ENCODE measurements at regions not wholly inside any gene's neighbourhood (a gene's known extent, or its start where the extent isn't known, plus 50 kb on each side); places are given as distances from the start of the nearest gene placed in this dataset.

GRCh38 chr9:16352251-16352650, 518.2 kb downstream of the BNC2 start:
- Histone ChIP-seq H2AFZ (ENCODE audit: low read depth, low read length) (no peak overlapping the region), H3K4me3 (no peak overlapping the region), H3K27me3 (ENCODE audit: control insufficient read depth in 2 of 2, insufficient read depth in 2 of 2, low read length in 2 of 2) (no peaks in the 10 kb centered on the region), H3K9me1 (ENCODE audit: control insufficient read depth, insufficient read depth, low read length) (no peaks in the 10 kb centered on the region), H3K4me1 (replicated peaks in 1 of 2; ENCODE audit: control insufficient read depth in 2 of 2, insufficient read depth in 2 of 2, low read length in 2 of 2) (no peaks in the 10 kb centered on the region), H3K9ac (ENCODE audit: insufficient read depth in 1 of 2, low read depth in 2 of 2, low read length in 2 of 2) (no peak overlapping the region), H3K79me2 (ENCODE audit: control insufficient read depth, insufficient read depth, low read length) (no peaks in the 10 kb centered on the region), H3K4me2 (ENCODE audit: insufficient read depth, low read length) (no peak overlapping the region), H3K36me3 (ENCODE audit: control insufficient read depth, insufficient read depth, low read length) (no peaks in the 10 kb centered on the region), H3K27ac (ENCODE audit: extremely low read depth, low read depth, low read length) (no peak overlapping the region), H4K20me1 (replicated peaks; ENCODE audit: control insufficient read depth, insufficient read depth, low read length) (no peaks in the 10 kb centered on the region), H3K9me3 (replicated peaks; ENCODE audit: control insufficient read depth, insufficient read depth, low read depth, low read length) (no peaks in the 10 kb centered on the region)
- CTCF ChIA-PET (ENCODE audit: low intra/inter-chr PET ratio), result no interaction called here
- ATAC-seq, result no peak
- no peak for DNase-seq (ENCODE audit: extremely low read depth in 1 of 4, low spot score in 3 of 4)
- 0% methylated on average over 1 of the region's 1 CpG for WGBS (ENCODE audit: insufficient coverage, low coverage, missing lambda C conversion rate)
- intact Hi-C loops (cut with micrococcal nuclease) (no loop called here), in situ Hi-C loops (cut with MboI) (no loop called here)
- TF ChIP-seq ELF2 (CRISPR knock-in tag; IDR thresholded peaks at IDR 0.05) (no peak), PRMT5 (CRISPR knock-in tag; IDR thresholded peaks at IDR 0.05) (no peak)
- POLR2A ChIA-PET, result no interaction called here
- BruUV-seq (replicated peaks), result no TSS peak
- FAIRE-seq, result no peak

- BruUV-seq (replicated peaks), result no TSS peak
- Histone ChIP-seq H3K9me3 (replicated peaks; ENCODE audit: control insufficient read depth, insufficient read depth, low read depth, low read length) (no peaks in the 10 kb centered on the region), H2AFZ (ENCODE audit: low read depth, low read length) (no peak overlapping the region), H3K79me2 (ENCODE audit: control insufficient read depth, insufficient read depth, low read length) (no peaks in the 10 kb centered on the region), H3K27me3 (ENCODE audit: control insufficient read depth in 2 of 2, insufficient read depth in 2 of 2, low read length in 2 of 2) (no peaks in the 10 kb centered on the region), H3K9me1 (ENCODE audit: control insufficient read depth, insufficient read depth, low read length) (no peaks in the 10 kb centered on the region), H3K4me3 (no peak overlapping the region), H3K36me3 (ENCODE audit: control insufficient read depth, insufficient read depth, low read length) (no peaks in the 10 kb centered on the region), H3K4me2 (ENCODE audit: insufficient read depth, low read length) (no peak overlapping the region), H4K20me1 (replicated peaks; ENCODE audit: control insufficient read depth, insufficient read depth, low read length) (no peaks in the 10 kb centered on the region), H3K9ac (ENCODE audit: insufficient read depth in 1 of 2, low read depth in 2 of 2, low read length in 2 of 2) (no peak overlapping the region), H3K4me1 (replicated peaks in 1 of 2; ENCODE audit: control insufficient read depth in 2 of 2, insufficient read depth in 2 of 2, low read length in 2 of 2) (no peaks in the 10 kb centered on the region), H3K27ac (ENCODE audit: extremely low read depth, low read depth, low read length) (no peak overlapping the region)
- ATAC-seq, result no peak
- DNase-seq (ENCODE audit: extremely low read depth in 1 of 4, low spot score in 3 of 4), result no peak
- intact Hi-C loops (cut with micrococcal nuclease), result no loop called here
- ChIA-PET POLR2A (no interaction called here), CTCF (ENCODE audit: low intra/inter-chr PET ratio) (no interaction called here)
- in situ Hi-C loops (cut with MboI), result no loop called here
- WGBS (ENCODE audit: insufficient coverage, low coverage, missing lambda C conversion rate), result 3% methylated on average over 3 of the region's 3 CpGs
- no peak for FAIRE-seq
- TF ChIP-seq DACH1 (IDR thresholded peaks at IDR 0.05; ENCODE audit: partially characterized antibody) (no peak), ZNF280A (IDR thresholded peaks at IDR 0.05; ENCODE audit: low read depth, partially characterized antibody) (no peak), ZEB2 (IDR thresholded peaks at IDR 0.05) (no peak)
Measured at GRCh38 chr9:16352791-16353401, 517.6 kb downstream of the BNC2 start.

Measured in K562 (cell line).